Testis (tissue), 2 donors: ENCODE measurements at regions not wholly inside any gene's neighbourhood (a gene's known extent, or its start where the extent isn't known, plus 50 kb on each side); places are given as distances from the start of the nearest gene placed in this dataset.

Source experiments
- DNase-seq: peaks from one replicate; pipeline ENCODE4 v3.0.0-alpha.2; 2019
- H3K27ac ChIP-seq, 2 donors: fragments of 200-600 bp; sonication (generic); one replicate each; pipeline ENCODE4 v1.5.1; 2019
- H3K27me3 ChIP-seq: fragments of 200-600 bp; sonication (generic); one replicate; pipeline ENCODE4 v1.5.1; 2019
- H3K36me3 ChIP-seq: fragments of 200-600 bp; sonication (generic); one replicate; pipeline ENCODE4 v1.5.1; 2017; ENCODE audit warnings: low read depth; ENCODE audit errors: missing control alignments
- H3K4me1 ChIP-seq: fragments of 200-600 bp; sonication (generic); one replicate; pipeline ENCODE4 v1.5.1; 2019
- H3K4me3 ChIP-seq, 2 donors: fragments of 200-600 bp; sonication (generic); one replicate each; pipeline ENCODE4 v1.5.1; 2017 to 2019
- H3K9me3 ChIP-seq: fragments of 200-600 bp; sonication (generic); one replicate; pipeline ENCODE4 v1.5.1; 2017
- CTCF ChIP-seq, 3 experiments: fragments of 450-650 bp in 2 of 3; fragments of 200-600 bp in 1 of 3; sonication (generic) in 1 of 3; IDR thresholded peaks; one replicate each; pipeline ENCODE4 v1.5.1; 2016 to 2019; ENCODE audit warnings: antibody characterized with exemption in 3 of 3, mild to moderate bottlenecking in 2 of 3, moderate library complexity in 1 of 3
- POLR2A ChIP-seq: fragments of 450-650 bp; IDR thresholded peaks from one replicate; pipeline ENCODE4 v1.6.1; 2017; ENCODE audit warnings: antibody characterized with exemption, mild to moderate bottlenecking, moderate library complexity
- WGBS, 2 donors: methylation state at CpG; one replicate each; pipeline ENCODE4 v1.1.5; 2018; 5-methylcytosine and 5-hydroxymethylcytosine counted together
- intact Hi-C: fragments of 100-400 bp; cut with DNase I; formaldehyde crosslinking; loops from one replicate; pipeline ENCODE4 v1.15.1; 2023; ENCODE audit warnings: low total_unique reads

- H3K4me1 ChIP-seq, result no peaks in the 10 kb centered on the region
- WGBS, 2 donors, result 78 to 81% methylated on average over 5 of the region's 5 CpGs
- no peak overlapping the region for H3K4me3 ChIP-seq
- H3K27me3 ChIP-seq, result no peaks in the 10 kb centered on the region
- TF ChIP-seq CTCF (IDR thresholded peaks at IDR 0.05) (no peak), POLR2A (no peak)
- H3K27ac ChIP-seq, result no peak overlapping the region
- no peaks in the 10 kb centered on the region for H3K36me3 ChIP-seq
- peak; percentile 79 for DNase-seq
- intact Hi-C loops, result no loop called here
- no peaks in the 10 kb centered on the region for H3K9me3 ChIP-seq
These were observed 116.6 kb downstream of the CBLN4 start for GRCh38 chr20:55888685-55889084.

GRCh38 chr20:55882910-55883309 lies 122.4 kb downstream of the CBLN4 start:
- Histone ChIP-seq H3K27me3 (no peaks in the 10 kb centered on the region), H3K36me3 (no peaks in the 10 kb centered on the region), H3K4me3 (no peak overlapping the region), H3K4me1 (no peaks in the 10 kb centered on the region), H3K9me3 (no peaks in the 10 kb centered on the region), H3K27ac (no peak overlapping the region)
- TF ChIP-seq CTCF (IDR thresholded peaks at IDR 0.05), result no peak
- TF ChIP-seq POLR2A, result no peak
- no peak for DNase-seq
- intact Hi-C loops, result no loop called here
- WGBS, 2 donors, result 80 to 82% methylated on average over 1 to 3 of the region's 3 CpGs

GRCh38 chr20:55882286-55882685 lies 123.0 kb downstream of the CBLN4 start:
- WGBS, 2 donors, result 78 to 97% methylated on average over 1 of the region's 1 CpG
- H3K4me3 ChIP-seq, result no peak overlapping the region
- no peaks in the 10 kb centered on the region for H3K27me3 ChIP-seq
- H3K4me1 ChIP-seq, result no peaks in the 10 kb centered on the region
- intact Hi-C loops, result no loop called here
- TF ChIP-seq POLR2A, result no peak
- TF ChIP-seq CTCF (IDR thresholded peaks at IDR 0.05), result no peak
- H3K9me3 ChIP-seq, result no peaks in the 10 kb centered on the region
- no peak overlapping the region for H3K27ac ChIP-seq
- no peaks in the 10 kb centered on the region for H3K36me3 ChIP-seq
- no peak for DNase-seq

- TF ChIP-seq CTCF (IDR thresholded peaks at IDR 0.05), result no peak
- no peaks in the 10 kb centered on the region for H3K4me1 ChIP-seq
- no peaks in the 10 kb centered on the region for H3K9me3 ChIP-seq
- no peaks in the 10 kb centered on the region for H3K27me3 ChIP-seq
- DNase-seq, result no peak
- WGBS, 2 donors, result 73 to 74% methylated on average over 4 of the region's 4 CpGs
- no peak overlapping the region for H3K27ac ChIP-seq
- H3K36me3 ChIP-seq, result no peaks in the 10 kb centered on the region
- H3K4me3 ChIP-seq, result no peak overlapping the region
- intact Hi-C loops, result no loop called here
These were observed 124.1 kb downstream of the CBLN4 start for GRCh38 chr20:55881204-55881603.

GRCh38 chr20:55880361-55880760 lies 125.0 kb downstream of the CBLN4 start:
- TF ChIP-seq CTCF (IDR thresholded peaks at IDR 0.05) (no peak), POLR2A (no peak)
- DNase-seq, result no peak
- H3K27me3 ChIP-seq, result no peaks in the 10 kb centered on the region

More at GRCh38 chr20:55880361-55880760, 125.0 kb downstream of the CBLN4 start:
- no peaks in the 10 kb centered on the region for H3K9me3 ChIP-seq
- H3K27ac ChIP-seq, result no peak overlapping the region
- intact Hi-C loops, result no loop called here
- H3K36me3 ChIP-seq, result no peaks in the 10 kb centered on the region
- H3K4me3 ChIP-seq, result no peak overlapping the region
- H3K4me1 ChIP-seq, result no peaks in the 10 kb centered on the region
- 67 to 74% methylated on average over 4 of the region's 4 CpGs for WGBS, 2 donors
